Upper lobe of left lung (tissue), 6 donors: ENCODE measurements at regions not wholly inside any gene's neighbourhood (a gene's known extent, or its start where the extent isn't known, plus 50 kb on each side); places are given as distances from the start of the nearest gene placed in this dataset.
"Not testable (repeated sequence)": the region's sequence is repeated elsewhere in the genome, so short reads cannot be mapped to it uniquely, and the experiment has no call there.

Experiments used
- ATAC-seq, 2 donors: fragments of 200-7000 bp; cut with Tn5 transposase; one replicate each; pipeline ENCODE4 v1.9.1; 2022; ENCODE audit warnings: mild to moderate bottlenecking in 2 of 2, moderate library complexity in 2 of 2; ENCODE audit not compliant: low FRiP score in 2 of 2
- DNase-seq, 2 donors: peaks; one replicate each; pipeline ENCODE4 v3.0.0-alpha.2; 2019 to 2020
- H3K27ac ChIP-seq, 4 donors: fragments of 200-600 bp; sonication (generic); one replicate each; pipeline ENCODE4 v1.5.1; 2016 to 2019
- H3K27me3 ChIP-seq, 4 donors: fragments of 200-600 bp; sonication (generic); one replicate each; pipeline ENCODE4 v1.5.1; 2017 to 2019
- H3K36me3 ChIP-seq, 4 donors: fragments of 200-600 bp; sonication (generic); one replicate each; pipeline ENCODE4 v1.5.1; 2016 to 2019
- H3K4me1 ChIP-seq, 4 donors: fragments of 200-600 bp; sonication (generic); one replicate each; pipeline ENCODE4 v1.5.1; 2018 to 2019
- H3K4me3 ChIP-seq, 4 donors: fragments of 200-600 bp; sonication (generic); one replicate each; pipeline ENCODE4 v1.5.1; 2017 to 2019; ENCODE audit warnings: mild to moderate bottlenecking in 2 of 4, moderate library complexity in 1 of 4
- H3K9me3 ChIP-seq, 4 donors: fragments of 200-600 bp; sonication (generic); one replicate each; pipeline ENCODE4 v1.5.1; 2018 to 2019
- EP300 ChIP-seq, 4 donors: sonication (generic); formaldehyde crosslinking; IDR thresholded peaks; one replicate each; pipeline ENCODE4 v1.5.1; 2017; ENCODE audit warnings: antibody characterized with exemption in 4 of 4, control low read depth in 2 of 4
- POLR2A ChIP-seq, 4 donors: fragments of 450-650 bp; IDR thresholded peaks; one replicate each; pipeline ENCODE4 v1.5.1; 2016 to 2017; ENCODE audit warnings: antibody characterized with exemption in 4 of 4, mild to moderate bottlenecking in 2 of 4
- POLR2AphosphoS5 ChIP-seq, 2 donors: sonication (generic); formaldehyde crosslinking; IDR thresholded peaks; one replicate each; pipeline ENCODE4 v1.5.1; 2017; ENCODE audit warnings: antibody characterized with exemption in 2 of 2
- WGBS, 2 donors: methylation state at CpG; one replicate each; pipeline ENCODE4 v1.1.5; 2017 to 2018; 5-methylcytosine and 5-hydroxymethylcytosine counted together
- TF ChIP-seq, protein P1 (sequence below), 6 experiments: fragments of 450-650 bp in 4 of 6; fragments of 200-600 bp in 2 of 6; sonication (generic) in 2 of 6; IDR thresholded peaks; one replicate each; pipeline ENCODE4 v1.5.1; 2016 to 2019; ENCODE audit warnings: antibody characterized with exemption in 6 of 6
- donor health status: DM: no; HTN: no; CAD: no; lungs with moderate emphysema.
- donor health status: DM: no; HTN: yes; CAD: no; lungs with severe emphysema.

DNA sequence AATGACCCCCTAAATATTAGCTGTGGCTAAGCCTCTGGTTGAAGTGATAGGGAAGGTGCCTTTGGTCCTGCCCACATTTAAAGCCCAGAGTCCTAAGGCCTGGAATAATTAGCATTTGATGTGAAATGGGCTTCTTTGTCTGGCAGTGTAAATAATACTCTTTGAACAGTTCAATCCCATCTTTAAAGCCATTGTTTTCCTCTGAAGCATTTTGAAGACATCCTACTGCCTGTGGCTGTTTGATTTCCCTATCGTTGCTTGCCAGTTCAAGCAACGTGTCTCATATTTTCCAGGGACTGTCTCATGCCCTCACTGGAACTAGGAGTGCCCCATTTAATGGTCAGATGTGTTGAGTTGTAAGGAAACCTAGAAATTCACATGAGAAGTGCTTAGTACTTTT lies 89.3 kb upstream of the BTN3A2 start:
- Histone ChIP-seq H3K9me3 (no peaks in the 10 kb centered on the region), H3K27ac (no peak overlapping the region), H3K36me3 (peaks cover 0 to 2% (median 0%) of the 10 kb centered on the region in 4 donors), H3K27me3 (peaks cover 0 to 4% (median 0%) of the 10 kb centered on the region in 4 donors), H3K4me1 (peaks cover 3 to 22% (median 13%) of the 10 kb centered on the region in 4 donors), H3K4me3 (no peak overlapping the region)
- ATAC-seq (no peak), DNase-seq (no peak)
- 78 to 84% methylated on average over 2 of the region's 2 CpGs for WGBS, 2 donors
- TF ChIP-seq POLR2A (IDR thresholded peaks at IDR 0.05) (no peak), POLR2AphosphoS5 (IDR thresholded peaks at IDR 0.05) (no peak), EP300 (IDR thresholded peaks at IDR 0.05) (no peak)
- TF ChIP-seq, protein P1, sequence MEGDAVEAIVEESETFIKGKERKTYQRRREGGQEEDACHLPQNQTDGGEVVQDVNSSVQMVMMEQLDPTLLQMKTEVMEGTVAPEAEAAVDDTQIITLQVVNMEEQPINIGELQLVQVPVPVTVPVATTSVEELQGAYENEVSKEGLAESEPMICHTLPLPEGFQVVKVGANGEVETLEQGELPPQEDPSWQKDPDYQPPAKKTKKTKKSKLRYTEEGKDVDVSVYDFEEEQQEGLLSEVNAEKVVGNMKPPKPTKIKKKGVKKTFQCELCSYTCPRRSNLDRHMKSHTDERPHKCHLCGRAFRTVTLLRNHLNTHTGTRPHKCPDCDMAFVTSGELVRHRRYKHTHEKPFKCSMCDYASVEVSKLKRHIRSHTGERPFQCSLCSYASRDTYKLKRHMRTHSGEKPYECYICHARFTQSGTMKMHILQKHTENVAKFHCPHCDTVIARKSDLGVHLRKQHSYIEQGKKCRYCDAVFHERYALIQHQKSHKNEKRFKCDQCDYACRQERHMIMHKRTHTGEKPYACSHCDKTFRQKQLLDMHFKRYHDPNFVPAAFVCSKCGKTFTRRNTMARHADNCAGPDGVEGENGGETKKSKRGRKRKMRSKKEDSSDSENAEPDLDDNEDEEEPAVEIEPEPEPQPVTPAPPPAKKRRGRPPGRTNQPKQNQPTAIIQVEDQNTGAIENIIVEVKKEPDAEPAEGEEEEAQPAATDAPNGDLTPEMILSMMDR (IDR thresholded peaks at IDR 0.05) = no peak

DNA sequence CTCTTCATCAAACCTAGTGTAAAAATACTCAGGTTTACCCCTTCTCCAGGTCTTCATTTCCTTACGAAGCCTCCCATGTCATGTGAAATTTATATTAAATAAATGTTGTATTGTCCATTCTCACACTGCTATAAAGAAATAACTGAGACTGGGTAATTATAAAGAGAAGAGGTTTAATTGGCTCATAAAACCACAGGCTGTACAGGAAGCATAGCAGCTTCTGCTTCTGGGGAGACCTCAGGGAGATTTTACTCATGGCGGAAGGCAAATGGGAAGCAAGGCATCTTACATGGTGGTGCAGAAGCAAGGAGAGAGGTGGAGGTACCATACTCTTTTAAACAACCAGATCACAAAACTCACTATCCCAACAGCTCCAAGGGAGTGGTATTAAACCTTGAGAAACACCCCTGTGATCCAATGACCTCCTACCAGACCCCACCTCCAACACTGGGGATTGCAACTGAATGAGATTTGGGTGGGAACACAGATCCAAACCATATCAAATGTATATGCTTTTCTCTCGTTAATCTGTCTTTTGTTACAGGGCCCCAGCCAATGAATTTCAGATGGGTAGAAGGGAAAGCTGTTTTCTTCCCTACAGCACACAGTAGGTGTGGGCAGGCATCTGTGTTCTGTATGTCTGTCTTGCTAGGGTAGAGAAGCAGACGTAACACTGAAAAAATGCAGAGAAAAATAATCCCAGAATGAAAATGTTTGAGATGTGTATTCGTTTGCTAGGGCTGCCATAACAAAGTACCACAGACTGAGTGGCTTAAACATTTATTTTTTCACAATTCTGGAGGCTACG lies 88.0 kb upstream of the BTN3A2 start:
- TF ChIP-seq, protein P1 (IDR thresholded peaks at IDR 0.05) = no peak
- no peak for TF ChIP-seq POLR2AphosphoS5 (IDR thresholded peaks at IDR 0.05)
- no peak for TF ChIP-seq EP300 (IDR thresholded peaks at IDR 0.05)
- no peak for TF ChIP-seq POLR2A (IDR thresholded peaks at IDR 0.05)
- peaks cover 0 to 8% (median 3%) of the 10 kb centered on the region in 4 donors for H3K4me1 ChIP-seq
- 75 to 77% methylated on average over 6 of the region's 6 CpGs for WGBS, 2 donors
- H3K36me3 ChIP-seq = peaks cover 0 to 6% (median 0%) of the 10 kb centered on the region in 4 donors
- no peak overlapping the region for H3K4me3 ChIP-seq
- no peak for DNase-seq
- H3K27me3 ChIP-seq = peaks cover 0 to 2% (median 0%) of the 10 kb centered on the region in 4 donors
- no peak for ATAC-seq
- H3K27ac ChIP-seq = no peak overlapping the region
- no peaks in the 10 kb centered on the region for H3K9me3 ChIP-seq

DNA sequence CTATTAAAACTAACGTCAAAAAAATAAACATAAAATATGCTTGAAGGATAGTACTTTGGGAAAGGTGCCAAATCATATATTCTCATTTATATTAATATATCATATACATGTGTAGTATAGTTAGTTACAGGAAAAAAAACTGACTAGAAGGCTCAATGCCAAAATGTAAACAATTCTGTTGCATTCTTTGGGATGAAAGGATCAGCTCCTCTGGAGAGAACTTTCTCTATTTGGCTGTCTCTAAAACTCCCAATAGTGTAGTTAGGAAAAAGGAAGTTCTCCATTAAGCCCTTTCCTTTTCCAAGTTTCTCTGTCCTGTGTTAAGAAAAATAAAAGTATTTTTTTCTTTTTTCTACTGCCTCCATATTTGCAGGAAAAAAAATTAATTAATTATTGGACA lies 86.5 kb upstream of the BTN3A2 start:
- Histone ChIP-seq H3K27me3 (no peaks in the 10 kb centered on the region), H3K36me3 (peaks cover 0 to 6% (median 0%) of the 10 kb centered on the region in 4 donors), H3K4me3 (no peak overlapping the region), H3K27ac (no peak overlapping the region), H3K9me3 (no peaks in the 10 kb centered on the region), H3K4me1 (peaks cover 2 to 9% (median 5%) of the 10 kb centered on the region in 4 donors)
- DNase-seq = no peak
- WGBS, 2 donors = 58 to 61% methylated on average over 1 of the region's 1 CpG
- TF ChIP-seq, protein P1 (IDR thresholded peaks at IDR 0.05) = no peak
- TF ChIP-seq POLR2AphosphoS5 (IDR thresholded peaks at IDR 0.05) (no peak), POLR2A (IDR thresholded peaks at IDR 0.05) (no peak), EP300 (IDR thresholded peaks at IDR 0.05) (no peak)
- no peak for ATAC-seq

DNA sequence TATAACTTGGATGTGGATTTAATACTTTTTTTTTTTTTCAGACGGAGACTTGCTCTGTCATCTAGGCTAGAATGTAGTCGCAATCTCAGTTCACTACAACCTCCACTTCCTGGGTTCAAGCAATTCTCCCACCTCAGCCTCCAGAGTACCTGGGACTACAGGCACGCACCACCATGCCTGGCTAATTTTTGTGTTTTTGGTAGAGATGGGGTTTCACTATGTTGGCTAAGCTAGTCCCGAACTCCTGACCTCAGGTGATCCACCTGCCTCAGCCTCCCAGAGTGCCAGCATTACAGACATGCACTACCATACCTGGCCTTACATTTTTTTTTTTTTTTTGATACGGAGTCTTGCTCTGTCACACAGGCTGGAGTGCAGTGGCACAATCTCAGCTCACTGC lies 85.6 kb upstream of the BTN3A2 start:
- not testable (repeated sequence) for H3K27me3 ChIP-seq, ATAC-seq, H3K27ac ChIP-seq, H3K4me3 ChIP-seq, H3K9me3 ChIP-seq, DNase-seq, H3K36me3 ChIP-seq
- H3K4me1 ChIP-seq = peaks cover 8 to 15% (median 12%) of the 10 kb centered on the region in 4 donors
- 92 to 98% methylated on average over 5 of the region's 5 CpGs for WGBS, 2 donors

DNA sequence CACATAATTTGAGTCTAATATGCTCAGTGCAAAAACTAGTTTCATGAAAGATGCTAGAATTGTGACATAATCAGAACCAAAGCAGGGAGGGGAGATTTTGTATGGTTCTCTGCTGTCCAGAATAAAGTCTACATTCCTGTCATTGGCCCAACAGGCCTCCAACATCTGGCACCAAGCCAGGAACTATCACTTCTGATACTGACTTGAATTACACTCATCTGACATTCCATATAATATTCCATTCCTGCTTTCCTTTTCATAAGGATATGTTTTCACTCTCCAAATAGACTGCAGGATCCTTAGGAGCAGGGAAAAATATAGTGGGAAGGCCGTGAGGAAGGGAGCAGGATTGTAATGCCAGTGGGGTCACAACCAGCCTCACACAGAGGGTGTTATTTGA lies 84.6 kb upstream of the BTN3A2 start:
- no peak for TF ChIP-seq POLR2A (IDR thresholded peaks at IDR 0.05)
- TF ChIP-seq, protein P1 (IDR thresholded peaks at IDR 0.05) = no peak
- 91 to 92% methylated on average over 1 of the region's 1 CpG for WGBS, 2 donors
- DNase-seq = no peak
- Histone ChIP-seq H3K9me3 (no peaks in the 10 kb centered on the region), H3K4me3 (no peak overlapping the region), H3K4me1 (peaks cover 8 to 15% (median 12%) of the 10 kb centered on the region in 4 donors), H3K36me3 (peaks cover 0 to 6% (median 0%) of the 10 kb centered on the region in 4 donors), H3K27ac (no peak overlapping the region), H3K27me3 (no peaks in the 10 kb centered on the region)
- no peak for ATAC-seq
